ENCODE measurements at regions not wholly inside any gene's neighbourhood (a gene's known extent, or its start where the extent isn't known, plus 50 kb on each side); places are given as distances from the start of the nearest gene placed in this dataset.

- Mint-ChIP-seq H3K9me3 (no peaks in the 10 kb centered on the region), H3K36me3 (no peaks in the 10 kb centered on the region), H3K27ac (no peak overlapping the region), H3K4me3 (no peak overlapping the region), H3K27me3 (peaks cover 2% of the 10 kb centered on the region), H3K4me1 (peaks cover 9 to 12% (median 10%) of the 10 kb centered on the region in 3 donors)
These were observed 77.5 kb upstream of the STEAP1B start for GRCh38 chr7:22577470-22578001.

DNA sequence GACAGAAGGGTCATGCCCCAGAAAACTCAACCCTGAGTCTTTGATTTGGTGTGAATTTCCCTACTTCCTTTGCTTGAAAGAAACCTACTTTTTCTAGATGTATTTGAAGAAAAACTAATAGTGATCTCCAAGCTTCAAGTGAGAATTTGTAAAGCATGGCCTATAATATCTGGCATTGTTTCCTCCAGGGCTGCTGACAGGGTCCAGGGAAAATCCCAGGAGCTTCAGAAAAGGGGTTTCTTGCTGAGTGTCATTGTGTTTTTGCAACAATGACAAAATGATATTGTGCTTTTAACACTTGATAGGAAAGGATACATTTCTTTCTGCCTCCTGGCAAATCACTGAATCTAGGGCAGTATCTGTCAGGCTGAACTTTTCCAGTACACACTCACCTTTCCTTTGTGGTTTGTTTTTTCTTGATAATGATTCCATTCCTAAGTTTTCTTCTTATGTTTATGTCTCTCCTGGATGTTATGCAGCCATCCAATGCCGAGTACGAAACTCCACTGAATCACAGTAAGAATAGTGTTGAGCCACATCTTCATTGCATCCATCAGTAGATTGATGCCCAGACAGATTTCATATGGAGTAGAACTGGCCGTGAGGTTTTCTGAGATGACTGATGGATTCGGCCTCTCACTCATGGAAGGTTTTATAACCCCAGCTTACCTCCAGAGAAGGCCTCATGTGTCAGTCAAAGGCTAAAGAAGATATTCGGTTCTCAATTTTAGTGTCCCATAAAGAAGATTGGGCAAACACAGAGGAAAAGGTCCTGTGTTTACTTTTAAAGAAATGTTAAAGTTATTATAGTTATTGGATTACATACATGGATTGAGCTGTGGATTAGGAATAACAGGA, 76.9 kb upstream of the STEAP1B start:
- Mint-ChIP-seq H3K27me3 (peaks cover 2% of the 10 kb centered on the region), H3K36me3 (no peaks in the 10 kb centered on the region), H3K4me3 (no peak overlapping the region), H3K4me1 (peaks cover 9 to 12% (median 10%) of the 10 kb centered on the region in 3 donors), H3K9me3 (no peaks in the 10 kb centered on the region), H3K27ac (no peak overlapping the region)

DNA sequence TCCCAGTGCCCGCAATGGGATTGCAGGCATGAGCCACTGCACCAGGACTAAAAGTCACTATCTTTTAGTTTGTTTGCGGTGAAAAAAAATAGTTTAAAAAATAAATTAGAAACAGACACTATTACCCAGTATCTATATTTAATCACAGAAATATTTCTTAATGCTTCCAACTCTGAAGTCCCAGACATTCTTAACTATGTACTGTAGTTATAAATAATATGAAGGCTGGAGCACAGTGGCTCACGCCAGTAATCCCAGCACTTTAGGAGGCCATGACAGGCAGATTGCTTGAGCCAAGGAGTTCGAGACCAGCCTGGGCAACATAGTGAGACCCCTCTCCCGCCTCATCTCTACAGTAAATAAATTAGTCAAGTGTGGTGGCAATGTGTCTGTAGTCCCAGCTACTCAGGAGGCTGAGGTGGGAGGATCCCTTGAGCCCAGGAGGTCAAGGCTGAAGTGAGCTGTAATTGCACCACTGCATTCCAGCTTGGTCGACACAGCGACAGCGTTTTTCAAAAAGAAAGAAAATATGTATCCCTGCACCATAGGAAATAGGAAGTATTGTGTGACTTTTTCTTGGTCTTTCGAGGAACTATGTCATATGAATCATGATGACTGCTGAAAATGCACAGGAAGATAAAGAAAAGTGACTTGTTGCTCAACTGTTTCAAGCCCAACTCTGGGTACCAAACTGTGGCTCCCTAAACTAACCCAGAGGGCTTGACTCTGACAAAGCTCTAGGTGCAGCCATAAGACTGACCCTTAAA, 74.9 kb upstream of the STEAP1B start:
- H3K4me1 Mint-ChIP-seq = peaks cover 11 to 19% (median 11%) of the 10 kb centered on the region in 3 donors
- H3K36me3 Mint-ChIP-seq = no peaks in the 10 kb centered on the region
- H3K27me3 Mint-ChIP-seq = peaks cover 2% of the 10 kb centered on the region
- no peak overlapping the region for H3K27ac Mint-ChIP-seq
- H3K9me3 Mint-ChIP-seq = no peaks in the 10 kb centered on the region
- no peak overlapping the region for H3K4me3 Mint-ChIP-seq

DNA sequence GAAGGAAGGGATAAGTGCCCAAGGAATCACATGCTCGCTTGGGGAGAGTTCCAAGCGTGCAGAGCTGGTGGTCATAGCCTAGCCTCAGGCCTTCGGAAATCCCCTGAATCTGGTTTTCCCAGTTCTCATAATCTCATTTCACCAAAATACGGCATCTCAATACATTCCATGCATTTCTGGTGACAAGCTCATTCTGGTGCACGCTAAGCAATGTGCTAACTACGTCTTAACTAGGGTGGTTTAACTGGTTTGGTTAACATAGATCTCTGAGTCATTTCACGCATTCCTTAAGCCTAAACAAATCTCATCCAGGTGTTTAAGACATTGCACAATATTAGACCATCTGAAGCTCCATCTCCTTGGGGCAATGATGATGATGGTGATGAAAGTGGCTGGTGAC, 72.9 kb upstream of the STEAP1B start:
- Mint-ChIP-seq H3K9me3 (no peaks in the 10 kb centered on the region), H3K27ac (no peak overlapping the region), H3K27me3 (peaks cover 2% of the 10 kb centered on the region), H3K36me3 (no peaks in the 10 kb centered on the region), H3K4me3 (no peak overlapping the region), H3K4me1 (peaks cover 9 to 15% (median 10%) of the 10 kb centered on the region in 3 donors)

DNA sequence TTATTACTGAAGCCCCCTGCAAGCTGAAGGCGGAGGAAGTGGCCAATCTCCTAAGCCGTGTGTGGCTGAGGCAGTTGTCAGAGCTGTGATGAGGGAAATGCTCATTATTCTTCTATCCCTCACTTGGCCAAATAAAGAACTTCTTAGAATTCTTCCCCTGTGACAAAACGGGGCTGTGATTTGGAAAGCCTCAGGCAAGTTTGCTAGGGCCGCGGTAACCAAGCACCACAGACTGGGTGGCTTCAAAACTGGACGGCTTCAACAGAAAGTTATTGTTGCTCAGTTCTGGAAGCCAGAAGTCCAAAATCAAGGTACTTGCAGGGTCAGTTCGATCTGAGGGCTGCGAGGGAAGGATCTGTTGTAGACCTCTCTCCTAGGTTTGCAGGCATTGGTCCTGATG, 72.3 kb upstream of the STEAP1B start:
- Mint-ChIP-seq H3K4me1 (peaks cover 4 to 11% (median 5%) of the 10 kb centered on the region in 3 donors), H3K36me3 (no peaks in the 10 kb centered on the region), H3K4me3 (no peak overlapping the region), H3K27ac (no peak overlapping the region), H3K27me3 (no peaks in the 10 kb centered on the region), H3K9me3 (no peaks in the 10 kb centered on the region)

DNA sequence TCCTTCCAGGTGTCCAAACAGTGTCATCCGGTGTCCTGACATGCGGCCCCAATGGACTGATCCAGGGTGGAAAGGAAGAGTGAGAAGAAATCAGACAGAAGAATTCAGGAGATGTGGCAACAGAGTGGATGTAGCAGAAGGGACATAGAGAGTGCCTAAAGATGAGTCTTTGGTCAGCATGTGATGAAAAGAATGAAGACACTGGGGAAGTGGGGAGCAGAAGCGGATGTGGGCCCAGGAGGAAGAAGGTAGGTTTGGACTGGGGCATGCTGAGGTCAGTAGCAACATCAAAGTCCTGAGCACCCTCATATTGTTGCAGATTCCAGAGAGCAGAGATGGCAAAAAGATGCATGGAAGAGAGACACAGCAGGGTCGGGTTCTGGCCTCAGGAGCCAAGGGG, 71.8 kb upstream of the STEAP1B start:
- Mint-ChIP-seq H3K4me3 (no peak overlapping the region), H3K9me3 (peaks cover 0 to 2% (median 0%) of the 10 kb centered on the region in 3 donors), H3K36me3 (no peaks in the 10 kb centered on the region), H3K27me3 (no peaks in the 10 kb centered on the region), H3K4me1 (peaks cover 4 to 10% (median 5%) of the 10 kb centered on the region in 3 donors), H3K27ac (peak overlapping the region in 1 of 3 donors; percentile 29)

DNA sequence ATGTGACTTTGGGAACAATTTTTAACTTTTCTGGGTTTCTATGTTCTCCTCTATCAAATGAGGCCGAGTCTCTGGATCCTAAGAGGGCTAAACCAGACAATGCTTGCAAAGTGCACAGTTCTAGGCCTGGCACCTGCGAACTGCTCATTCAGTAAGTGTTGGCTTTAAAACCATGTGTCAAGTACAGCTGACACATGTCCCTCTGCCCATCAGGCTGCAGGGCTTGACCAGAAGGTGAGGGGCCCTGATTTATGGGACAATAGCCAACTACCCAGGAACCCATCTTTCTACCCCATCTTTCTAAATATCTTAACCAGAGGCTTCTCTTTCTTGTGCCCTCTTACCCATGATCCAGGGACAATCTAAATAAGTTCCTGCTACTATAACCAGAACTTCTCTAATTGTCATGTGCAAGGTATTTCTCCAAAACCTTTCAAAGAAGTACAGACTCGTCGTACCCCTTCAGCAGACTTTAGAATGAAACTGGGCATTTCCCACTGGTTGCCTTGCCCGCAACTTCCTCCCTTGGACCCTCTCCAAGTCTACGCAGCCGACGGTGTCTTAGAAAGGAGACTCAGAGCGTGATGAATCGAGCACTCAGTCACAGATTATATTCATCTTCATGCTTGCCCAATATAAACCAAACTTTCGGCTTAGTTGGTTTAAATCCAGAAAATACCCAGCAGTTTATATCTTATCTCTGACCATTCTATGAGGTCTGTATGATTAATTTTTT, 69.8 kb upstream of the STEAP1B start:
- Mint-ChIP-seq H3K4me1 (peaks cover 21 to 25% (median 22%) of the 10 kb centered on the region in 3 donors), H3K9me3 (peaks cover 0 to 2% (median 0%) of the 10 kb centered on the region in 3 donors), H3K27me3 (no peaks in the 10 kb centered on the region), H3K27ac (peak overlapping the region in 1 of 3 donors; percentile 50), H3K4me3 (peak overlapping the region in 1 of 4 donors; percentile 2), H3K36me3 (no peaks in the 10 kb centered on the region)

- H3K9me3 Mint-ChIP-seq = peaks cover 0 to 2% (median 0%) of the 10 kb centered on the region in 3 donors
- H3K36me3 Mint-ChIP-seq = no peaks in the 10 kb centered on the region
- H3K4me3 Mint-ChIP-seq = no peak overlapping the region
- H3K4me1 Mint-ChIP-seq = peaks cover 41 to 48% (median 44%) of the 10 kb centered on the region in 3 donors
- peak overlapping the region in 1 of 3 donors; percentile 58 for H3K27ac Mint-ChIP-seq
- no peaks in the 10 kb centered on the region for H3K27me3 Mint-ChIP-seq
These were observed 66.6 kb upstream of the STEAP1B start for GRCh38 chr7:22566592-22566991.

GRCh38 chr7:22566176-22566575, 66.2 kb upstream of the STEAP1B start:
- Mint-ChIP-seq H3K27ac (peak overlapping the region in 2 of 3 donors; percentile 58 to 64), H3K4me1 (peaks cover 43 to 46% (median 44%) of the 10 kb centered on the region in 3 donors), H3K36me3 (no peaks in the 10 kb centered on the region), H3K4me3 (peak overlapping the region in 3 of 4 donors; percentile 13 to 79 (median 40)), H3K27me3 (no peaks in the 10 kb centered on the region), H3K9me3 (peaks cover 0 to 2% (median 0%) of the 10 kb centered on the region in 3 donors)

- Mint-ChIP-seq H3K36me3 (no peaks in the 10 kb centered on the region), H3K27ac (peak overlapping the region in 2 of 3 donors; percentile 58 to 64), H3K4me3 (peak overlapping the region in 2 of 4 donors; percentile 13 to 55)
These were observed 65.4 kb upstream of the STEAP1B start for GRCh38 chr7:22565315-22565811.

GRCh38 chr7:22564511-22565045, 64.6 kb upstream of the STEAP1B start:
- Mint-ChIP-seq H3K36me3 (no peaks in the 10 kb centered on the region), H3K27ac (peak overlapping the region in 2 of 3 donors; percentile 58 to 67), H3K4me3 (peak overlapping the region in 3 of 4 donors; percentile 13 to 55 (median 55)), H3K27me3 (no peaks in the 10 kb centered on the region), H3K9me3 (peaks cover 0 to 2% (median 0%) of the 10 kb centered on the region in 3 donors), H3K4me1 (peaks cover 44 to 46% (median 45%) of the 10 kb centered on the region in 3 donors)

More at GRCh38 chr7:22565315-22565811, 65.4 kb upstream of the STEAP1B start:
- H3K27me3 Mint-ChIP-seq = no peaks in the 10 kb centered on the region
- peaks cover 0 to 2% (median 0%) of the 10 kb centered on the region in 3 donors for H3K9me3 Mint-ChIP-seq
- peaks cover 43 to 45% (median 44%) of the 10 kb centered on the region in 3 donors for H3K4me1 Mint-ChIP-seq

DNA sequence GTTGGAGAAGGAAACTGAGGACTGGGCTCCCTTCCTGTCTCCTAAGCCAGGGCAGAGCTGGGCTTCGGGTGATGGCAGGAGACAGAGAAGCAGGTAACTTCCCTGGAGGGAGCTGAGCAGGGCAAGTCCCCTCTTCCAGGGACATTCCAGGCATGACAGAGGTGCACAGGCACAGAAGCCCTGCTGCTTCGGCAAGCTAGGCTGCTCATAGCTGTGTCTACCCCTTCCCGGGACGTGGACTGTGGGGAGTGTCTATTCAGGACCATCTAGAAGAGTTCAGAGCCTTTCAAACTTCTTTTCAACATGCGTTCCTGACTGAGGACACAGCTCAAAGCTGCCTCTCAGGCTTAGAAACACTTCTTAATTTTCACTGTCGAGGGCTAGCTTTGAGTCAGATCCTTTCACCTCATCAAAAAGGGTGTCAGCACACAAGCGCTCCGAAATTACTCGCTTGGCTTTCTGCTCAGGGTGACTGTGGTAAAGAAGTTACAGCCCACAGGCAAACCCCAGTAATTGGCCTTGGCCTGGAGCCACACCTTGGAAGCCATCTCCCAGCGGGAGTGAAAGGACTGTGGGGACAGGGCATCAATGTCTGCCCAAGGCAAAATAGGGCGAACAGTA, 63.7 kb upstream of the STEAP1B start:
- Mint-ChIP-seq H3K9me3 (peaks cover 0 to 2% (median 0%) of the 10 kb centered on the region in 3 donors), H3K4me3 (peak overlapping the region; percentile 38 to 78 (median 50)), H3K27me3 (no peaks in the 10 kb centered on the region), H3K27ac (peak overlapping the region in 2 of 3 donors; percentile 16 to 24), H3K4me1 (peaks cover 44 to 46% (median 45%) of the 10 kb centered on the region in 3 donors), H3K36me3 (no peaks in the 10 kb centered on the region)

- peak overlapping the region in 2 of 3 donors; percentile 16 to 24 for H3K27ac Mint-ChIP-seq
- H3K27me3 Mint-ChIP-seq = no peaks in the 10 kb centered on the region
- H3K9me3 Mint-ChIP-seq = peaks cover 0 to 2% (median 0%) of the 10 kb centered on the region in 3 donors
- peak overlapping the region; percentile 38 to 78 (median 54) for H3K4me3 Mint-ChIP-seq
- H3K36me3 Mint-ChIP-seq = no peaks in the 10 kb centered on the region
- peaks cover 44 to 46% (median 45%) of the 10 kb centered on the region in 3 donors for H3K4me1 Mint-ChIP-seq
These were observed 63.1 kb upstream of the STEAP1B start for GRCh38 chr7:22563032-22563501.
